Nephron progenitor cell (in vitro differentiated cells): ENCODE measurements at regions not wholly inside any gene's neighbourhood (a gene's known extent, or its start where the extent isn't known, plus 50 kb on each side); places are given as distances from the start of the nearest gene placed in this dataset.

Experiments used
- DNase-seq: peaks from one replicate; pipeline ENCODE4 v3.0.0; 2021
- H3K27ac Mint-ChIP-seq: 2 replicates; pipeline ENCODE4 v1.8.0; 2021; ENCODE audit warnings: mild to moderate bottlenecking, moderate library complexity, mixed read lengths
- H3K27me3 Mint-ChIP-seq: 2 replicates; pipeline ENCODE4 v1.8.0; 2021; ENCODE audit warnings: mild to moderate bottlenecking, low read depth, mixed read lengths; ENCODE audit not compliant: poor library complexity
- H3K36me3 Mint-ChIP-seq: 2 replicates; pipeline ENCODE4 v1.8.0; 2021; ENCODE audit warnings: low read depth, mixed read lengths
- H3K4me1 Mint-ChIP-seq: 2 replicates; pipeline ENCODE4 v1.8.0; 2021; ENCODE audit warnings: mixed read lengths
- H3K4me3 Mint-ChIP-seq: 2 replicates; pipeline ENCODE4 v1.8.0; 2021; ENCODE audit warnings: mild to moderate bottlenecking, moderate library complexity, mixed read lengths
- H3K9me3 Mint-ChIP-seq: 2 replicates; pipeline ENCODE4 v1.8.0; 2021; ENCODE audit warnings: mild to moderate bottlenecking, moderate library complexity, mixed read lengths
- CTCF ChIP-seq: fragments of 200-600 bp; sonication (generic); IDR thresholded peaks from 2 replicates; pipeline ENCODE4 v1.5.0; 2021; ENCODE audit warnings: antibody characterized with exemption

- H3K27ac Mint-ChIP-seq = no peak overlapping the region
- no peak for TF ChIP-seq CTCF
- no peak for DNase-seq
These were observed 94.4 kb downstream of the ADRB2 start for GRCh38 chr5:148920646-148921288.

GRCh38 chr5:148921350-148921749 is 94.9 kb downstream of the ADRB2 start:
- H3K4me1 Mint-ChIP-seq = no peaks in the 10 kb centered on the region
- no peak overlapping the region for H3K4me3 Mint-ChIP-seq
- H3K9me3 Mint-ChIP-seq = no peaks in the 10 kb centered on the region
- H3K27ac Mint-ChIP-seq = no peak overlapping the region
- peaks cover 7% of the 10 kb centered on the region for H3K27me3 Mint-ChIP-seq
- no peak for TF ChIP-seq CTCF
- DNase-seq = no peak
- H3K36me3 Mint-ChIP-seq = no peaks in the 10 kb centered on the region

More at GRCh38 chr5:148920646-148921288, 94.4 kb downstream of the ADRB2 start:
- no peaks in the 10 kb centered on the region for H3K4me1 Mint-ChIP-seq
- no peaks in the 10 kb centered on the region for H3K36me3 Mint-ChIP-seq
- no peaks in the 10 kb centered on the region for H3K9me3 Mint-ChIP-seq
- H3K4me3 Mint-ChIP-seq = no peak overlapping the region
- H3K27me3 Mint-ChIP-seq = peaks cover 7% of the 10 kb centered on the region

- no peak for DNase-seq
- Mint-ChIP-seq H3K27me3 (peaks cover 7% of the 10 kb centered on the region), H3K27ac (no peak overlapping the region), H3K9me3 (no peaks in the 10 kb centered on the region), H3K4me1 (no peaks in the 10 kb centered on the region), H3K4me3 (no peak overlapping the region), H3K36me3 (no peaks in the 10 kb centered on the region)
- no peak for TF ChIP-seq CTCF
These were observed 96.2 kb downstream of the ADRB2 start for GRCh38 chr5:148922606-148923005.

- H3K4me3 Mint-ChIP-seq = no peak overlapping the region
- peaks cover 7% of the 10 kb centered on the region for H3K27me3 Mint-ChIP-seq
- DNase-seq = no peak
- no peak for TF ChIP-seq CTCF
- no peaks in the 10 kb centered on the region for H3K9me3 Mint-ChIP-seq
- H3K4me1 Mint-ChIP-seq = no peaks in the 10 kb centered on the region
- no peak overlapping the region for H3K27ac Mint-ChIP-seq
- H3K36me3 Mint-ChIP-seq = no peaks in the 10 kb centered on the region
These were observed 96.6 kb downstream of the ADRB2 start for GRCh38 chr5:148923023-148923422.

- no peaks in the 10 kb centered on the region for H3K9me3 Mint-ChIP-seq
- H3K27me3 Mint-ChIP-seq = peaks cover 11% of the 10 kb centered on the region
- H3K4me3 Mint-ChIP-seq = no peak overlapping the region
- no peaks in the 10 kb centered on the region for H3K4me1 Mint-ChIP-seq
- H3K27ac Mint-ChIP-seq = no peak overlapping the region
- no peak for TF ChIP-seq CTCF
- no peaks in the 10 kb centered on the region for H3K36me3 Mint-ChIP-seq
- no peak for DNase-seq
These were observed 98.4 kb downstream of the ADRB2 start for GRCh38 chr5:148924817-148925216.

- no peak for TF ChIP-seq CTCF
- H3K4me3 Mint-ChIP-seq = no peak overlapping the region
- no peak for DNase-seq
- H3K9me3 Mint-ChIP-seq = no peaks in the 10 kb centered on the region
- H3K4me1 Mint-ChIP-seq = no peaks in the 10 kb centered on the region
- H3K27me3 Mint-ChIP-seq = peaks cover 11% of the 10 kb centered on the region
- H3K36me3 Mint-ChIP-seq = no peaks in the 10 kb centered on the region
- H3K27ac Mint-ChIP-seq = no peak overlapping the region
These were observed 99.8 kb downstream of the ADRB2 start for GRCh38 chr5:148926207-148926606.
